ENCODE measurements at regions not wholly inside any gene's neighbourhood (a gene's known extent, or its start where the extent isn't known, plus 50 kb on each side); places are given as distances from the start of the nearest gene placed in this dataset.

GRCh38 chr15:39273717-39274411 is 307.0 kb upstream of the THBS1 start:
- no peak for DNase-seq (ENCODE audit: low spot score)

GRCh38 chr15:39275066-39275465 is 305.8 kb upstream of the THBS1 start:
- DNase-seq (ENCODE audit: low spot score) = no peak

GRCh38 chr15:39279311-39279710 is 301.6 kb upstream of the THBS1 start:
- DNase-seq (ENCODE audit: low spot score) = no peak

GRCh38 chr15:39281094-39281493 is 299.8 kb upstream of the THBS1 start:
- no peak for DNase-seq (ENCODE audit: low spot score)

GRCh38 chr15:39282663-39283208 is 298.1 kb upstream of the THBS1 start:
- no peak for DNase-seq (ENCODE audit: low spot score)

- DNase-seq (ENCODE audit: low spot score) = no peak
These were observed 297.3 kb upstream of the THBS1 start for GRCh38 chr15:39283531-39283930.

GRCh38 chr15:39285071-39285470 is 295.8 kb upstream of the THBS1 start:
- no peak for DNase-seq (ENCODE audit: low spot score)

- DNase-seq (ENCODE audit: low spot score) = no peak
These were observed 295.2 kb upstream of the THBS1 start for GRCh38 chr15:39285663-39286062.

- DNase-seq (ENCODE audit: low spot score) = no peak
These were observed 294.2 kb upstream of the THBS1 start for GRCh38 chr15:39286706-39287105.

GRCh38 chr15:39287322-39288195 is 293.3 kb upstream of the THBS1 start:
- DNase-seq (ENCODE audit: low spot score) = no peak

- no peak for DNase-seq (ENCODE audit: low spot score)
These were observed 290.0 kb upstream of the THBS1 start for GRCh38 chr15:39290711-39291435.

- no peak for DNase-seq (ENCODE audit: low spot score)
These were observed 289.2 kb upstream of the THBS1 start for GRCh38 chr15:39291690-39292089.

GRCh38 chr15:39296955-39297354 is 283.9 kb upstream of the THBS1 start:
- no peak for DNase-seq (ENCODE audit: low spot score)

GRCh38 chr15:39298271-39298962 is 282.5 kb upstream of the THBS1 start:
- DNase-seq (ENCODE audit: low spot score) = no peak

GRCh38 chr15:39299486-39300267 is 281.2 kb upstream of the THBS1 start:
- no peak for DNase-seq (ENCODE audit: low spot score)

- DNase-seq (ENCODE audit: low spot score) = no peak
These were observed 280.3 kb upstream of the THBS1 start for GRCh38 chr15:39300451-39301153.

- DNase-seq (ENCODE audit: low spot score) = no peak
These were observed 279.3 kb upstream of the THBS1 start for GRCh38 chr15:39301589-39301999.

- no peak for DNase-seq (ENCODE audit: low spot score)
These were observed 277.9 kb upstream of the THBS1 start for GRCh38 chr15:39302936-39303335.

- DNase-seq (ENCODE audit: low spot score) = peak; percentile 59
These were observed 276.6 kb upstream of the THBS1 start for GRCh38 chr15:39304201-39304841.

All from AG08396 (cell line).